ENCODE measurements at regions not wholly inside any gene's neighbourhood (a gene's known extent, or its start where the extent isn't known, plus 50 kb on each side); places are given as distances from the start of the nearest gene placed in this dataset.

DNA sequence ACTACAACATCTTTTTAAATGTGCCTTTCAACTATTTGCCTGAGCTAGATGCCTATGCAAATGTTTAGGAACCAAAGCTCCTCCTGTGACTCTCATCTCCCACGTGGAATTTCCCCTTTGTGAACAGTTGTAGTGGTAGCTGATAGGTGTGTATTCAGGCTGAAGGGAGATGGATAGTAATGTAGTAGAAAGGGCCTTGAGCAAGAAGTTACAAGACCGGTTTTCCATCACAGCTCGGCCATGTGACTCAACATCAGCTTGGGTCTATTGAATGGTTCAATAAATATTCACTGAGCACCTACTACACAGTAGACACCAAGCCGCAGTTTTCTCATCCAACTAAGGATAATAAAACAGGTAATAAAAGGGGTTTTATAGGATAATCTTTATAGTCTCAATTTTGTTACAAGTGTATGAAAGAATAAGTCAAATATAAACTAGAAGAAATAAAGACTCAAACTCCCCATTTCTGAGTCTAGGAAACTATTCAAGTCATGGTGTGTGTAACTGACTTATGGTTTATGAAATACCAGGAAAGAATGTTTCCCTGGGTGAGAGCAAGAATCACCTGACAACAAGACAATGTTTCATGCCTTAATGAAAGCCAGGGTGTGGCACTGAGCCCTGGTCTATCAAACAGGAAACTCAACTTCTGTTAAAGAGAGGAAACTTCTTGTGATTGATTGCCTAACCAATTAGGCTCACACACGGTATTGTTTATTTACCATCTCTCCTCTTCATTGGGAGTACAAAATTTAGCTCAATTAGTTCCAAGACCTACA is 187.1 kb upstream of the SPEF2 start:
- DNase-seq (ENCODE audit: low read depth): no peak

DNA sequence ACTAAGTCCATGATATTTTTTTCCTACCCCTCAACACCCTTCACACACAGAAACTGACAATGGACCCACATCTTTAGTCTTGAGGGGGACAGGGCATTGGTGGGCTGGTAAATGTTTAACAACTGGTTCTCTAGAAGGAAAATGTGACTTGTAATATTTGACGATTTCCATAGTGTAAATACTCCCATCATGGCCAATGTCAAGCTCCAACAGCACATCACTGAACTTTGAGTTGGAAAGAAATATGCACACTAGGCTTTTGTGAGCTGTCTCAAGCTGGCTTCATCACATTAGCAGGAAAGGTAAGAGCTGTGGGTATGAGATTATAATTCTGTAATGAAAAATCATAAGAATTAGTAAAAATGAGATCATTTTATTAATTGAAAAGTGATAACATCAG is 189.9 kb upstream of the PRLR start:
- DNase-seq (ENCODE audit: low read depth): no peak

DNA sequence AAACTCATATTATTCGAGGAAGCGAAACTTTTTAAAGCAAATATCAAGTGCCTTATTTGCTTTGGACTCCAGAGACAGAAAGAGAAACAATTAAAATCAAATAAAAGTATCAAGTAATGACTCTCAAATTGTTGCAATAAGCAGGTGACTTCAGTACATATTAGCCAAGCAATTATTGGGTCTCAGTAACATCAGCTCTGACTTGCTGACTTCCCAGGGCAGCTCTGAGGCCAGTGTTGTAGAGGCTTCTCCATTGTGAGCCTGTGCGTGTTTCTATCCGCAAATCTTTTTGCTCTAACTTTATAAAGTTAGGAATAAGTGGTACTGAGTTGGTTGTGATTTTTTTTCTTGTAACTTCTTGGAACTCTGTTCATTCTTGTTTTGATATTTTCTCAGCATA is 186.8 kb upstream of the PRLR start:
- DNase-seq (ENCODE audit: low read depth): no peak

DNA sequence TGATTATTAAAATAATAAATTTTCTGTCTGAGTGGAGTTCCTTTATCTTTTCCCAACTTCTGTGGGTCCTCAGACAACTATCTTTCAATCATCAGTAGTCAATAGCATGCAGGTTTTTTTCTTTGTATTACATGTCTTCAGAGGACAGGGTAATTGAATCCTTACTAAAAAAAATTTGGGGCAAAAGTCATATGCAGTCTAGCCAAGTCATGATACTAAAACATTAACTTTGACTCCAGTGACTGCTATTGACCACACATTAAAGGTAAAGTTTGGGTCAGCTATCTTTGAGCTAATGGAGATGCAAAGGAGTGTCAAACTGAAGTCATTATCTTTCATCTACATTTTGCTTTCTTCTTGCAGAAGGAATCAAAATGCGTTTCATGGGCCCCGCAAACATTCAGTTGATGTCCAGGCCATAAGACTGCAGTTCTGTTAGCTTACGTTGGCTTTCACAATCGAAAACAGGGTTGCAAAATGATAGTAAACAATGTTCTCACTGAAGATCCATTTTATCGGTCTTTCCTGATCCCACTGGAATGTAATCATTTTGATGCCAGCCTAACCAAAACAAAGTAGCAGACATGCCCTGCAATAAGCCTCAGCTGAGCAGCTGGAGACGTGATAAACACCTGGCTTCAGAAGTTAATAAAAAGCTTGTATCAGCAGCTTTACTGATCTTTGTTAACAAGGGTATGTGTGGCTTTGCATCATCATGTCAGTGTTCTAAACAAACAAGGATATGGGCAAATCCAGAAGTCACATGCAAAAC is 186.1 kb upstream of the PRLR start:
- no peak for DNase-seq (ENCODE audit: low read depth)

DNA sequence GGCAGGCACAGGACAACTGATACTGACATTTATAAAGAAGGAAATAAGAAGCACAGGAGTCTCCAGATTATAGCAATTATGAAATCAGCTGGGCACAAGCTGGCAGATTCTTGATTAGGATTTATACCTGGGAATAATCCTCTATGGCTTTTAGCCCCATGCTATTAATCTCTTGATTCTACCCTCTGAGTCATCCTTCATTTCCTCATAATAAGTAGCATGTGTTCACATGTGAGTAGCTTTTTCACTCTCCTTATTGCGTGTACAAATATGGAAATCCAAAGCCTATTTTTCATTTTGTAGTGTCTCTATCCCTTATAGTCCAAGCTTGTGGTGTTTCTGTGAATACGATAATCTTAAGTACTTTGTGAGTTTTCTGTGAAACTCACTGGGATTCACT is 185.0 kb upstream of the PRLR start:
- DNase-seq (ENCODE audit: low read depth): no peak

DNA sequence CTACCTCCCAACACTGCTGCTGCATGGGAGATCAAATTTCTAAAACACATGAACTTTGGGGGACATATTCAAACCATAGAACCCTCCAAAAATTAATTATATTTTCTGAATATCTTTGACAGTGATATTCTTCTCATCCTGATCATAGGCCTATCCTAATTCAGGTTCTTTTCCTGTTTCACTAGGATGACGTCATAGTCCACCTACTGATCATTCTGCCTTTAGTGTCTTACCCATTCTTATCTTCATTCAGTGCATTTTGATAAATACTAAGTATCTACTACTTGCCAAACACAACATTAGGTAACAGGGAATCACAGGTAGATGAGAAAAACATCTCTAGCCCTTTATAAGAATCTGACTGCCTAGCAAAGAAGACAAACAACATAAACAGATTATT is 179.1 kb upstream of the PRLR start:
- DNase-seq (ENCODE audit: low read depth): no peak

DNA sequence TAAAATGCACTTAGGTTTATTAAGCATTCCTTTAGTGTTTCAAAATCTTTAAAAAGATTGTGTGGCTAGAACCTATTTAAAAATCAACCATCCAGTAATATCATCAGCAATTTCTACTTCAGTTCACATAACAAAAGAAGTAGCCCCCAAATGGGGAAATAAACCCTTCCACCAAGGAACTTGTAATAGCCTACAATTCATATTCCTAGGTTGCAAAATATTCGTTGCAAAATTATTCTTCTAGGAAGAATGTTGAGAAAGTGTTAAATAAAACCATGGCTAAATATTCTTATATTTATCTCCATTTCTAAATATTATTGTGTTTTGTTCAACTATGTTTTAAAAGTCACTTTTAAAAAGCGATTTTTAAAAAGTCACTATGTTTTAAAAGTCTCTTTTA is 177.9 kb upstream of the PRLR start:
- DNase-seq (ENCODE audit: low read depth): no peak

DNA sequence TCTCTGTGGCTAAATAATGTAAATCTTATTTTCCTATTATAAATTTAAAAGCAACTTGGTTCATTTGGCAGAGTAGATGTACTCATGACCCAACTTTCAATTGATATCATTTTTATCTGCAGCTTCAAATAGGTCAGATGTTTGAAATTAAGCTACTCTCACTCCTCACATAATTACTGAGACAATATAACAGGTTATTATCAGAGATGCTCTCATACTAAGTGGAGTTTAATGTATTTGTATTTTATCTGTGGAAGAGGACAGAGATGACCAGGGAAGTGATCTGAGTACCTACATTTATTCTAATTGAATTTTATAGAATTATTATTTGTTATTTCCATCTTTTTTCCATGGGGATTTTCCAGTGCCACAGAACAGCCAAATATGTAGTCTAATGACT is 177.4 kb upstream of the PRLR start:
- no peak for DNase-seq (ENCODE audit: low read depth)

DNA sequence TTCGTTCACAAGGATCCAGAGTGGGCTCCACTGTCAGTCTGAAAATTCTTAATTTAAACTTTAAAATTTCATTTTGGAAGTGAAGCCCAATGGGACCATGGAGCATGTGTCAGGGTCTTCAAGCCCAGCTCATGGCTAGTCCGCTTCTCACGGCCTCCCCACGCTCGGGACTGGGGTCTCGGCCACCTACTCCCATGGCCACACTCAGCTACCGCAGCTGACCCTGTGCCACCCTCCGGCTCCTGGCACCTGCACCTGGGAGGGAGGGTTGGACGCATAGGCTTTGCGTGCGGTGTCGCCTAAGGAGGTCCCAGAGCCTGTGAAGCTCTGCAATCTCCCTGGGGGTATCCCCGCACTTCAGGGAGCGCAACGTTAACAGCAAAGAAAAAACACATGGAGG is 175.7 kb upstream of the PRLR start:
- DNase-seq (ENCODE audit: low read depth): no peak

DNA sequence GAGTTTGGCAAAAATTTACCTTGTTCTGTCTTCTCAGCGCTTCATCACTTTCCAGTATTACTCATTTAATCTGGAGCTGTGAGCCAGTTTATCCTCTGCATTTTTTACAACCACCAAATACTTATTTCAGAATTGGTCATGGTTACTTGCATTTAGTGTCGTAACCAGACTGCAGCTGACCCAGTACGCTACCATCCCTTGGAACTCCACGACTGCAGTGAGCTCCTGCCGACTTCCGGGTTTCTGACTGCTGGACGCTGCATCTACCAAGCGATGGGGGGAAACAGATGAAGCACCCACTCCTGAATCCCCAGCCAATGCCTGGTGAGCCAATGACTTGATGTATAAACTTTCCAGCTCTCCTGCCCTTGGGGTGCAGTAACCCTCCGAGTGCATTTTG is 174.4 kb upstream of the PRLR start:
- DNase-seq (ENCODE audit: low read depth): no peak

DNA sequence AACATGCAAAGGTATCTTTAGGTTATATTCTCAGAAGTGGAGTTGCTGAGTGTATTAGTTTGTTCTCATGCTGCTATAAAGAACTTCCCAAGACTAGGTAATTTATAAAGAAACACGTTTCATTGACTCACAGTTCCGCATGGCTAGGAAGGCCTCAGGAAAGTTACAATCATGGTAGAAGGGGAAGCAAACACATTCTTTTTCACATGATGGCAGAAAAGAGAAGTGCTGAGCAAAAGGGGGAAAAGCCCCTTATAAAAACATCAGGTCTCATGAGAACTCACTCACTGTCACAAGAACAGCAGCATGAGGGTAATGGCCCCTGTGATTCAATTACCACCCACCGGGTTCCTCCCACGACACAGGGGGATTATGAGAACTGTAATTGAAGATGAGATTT is 163.6 kb upstream of the PRLR start:
- no peak for DNase-seq (ENCODE audit: low read depth)

DNA sequence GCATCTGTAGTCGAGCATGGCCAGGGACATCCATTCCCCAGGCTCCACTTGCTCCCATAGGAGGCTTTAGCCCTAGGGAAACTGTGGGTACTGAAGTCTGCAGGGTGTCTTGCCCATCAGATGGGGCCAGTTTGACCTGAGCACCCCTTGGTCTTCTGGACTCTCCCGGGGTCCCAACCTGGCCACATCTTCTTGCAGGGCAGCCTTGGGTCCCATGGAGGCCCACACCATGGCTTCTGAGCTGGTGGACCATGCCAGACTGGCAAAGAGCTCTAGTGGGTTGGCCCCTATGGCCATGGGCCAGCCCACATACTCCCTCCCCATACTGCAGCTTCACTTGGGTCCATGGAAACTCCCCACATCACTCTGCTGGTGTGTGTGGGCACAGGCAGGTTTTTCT is 154.4 kb upstream of the PRLR start:
- DNase-seq (ENCODE audit: low read depth): no peak

DNA sequence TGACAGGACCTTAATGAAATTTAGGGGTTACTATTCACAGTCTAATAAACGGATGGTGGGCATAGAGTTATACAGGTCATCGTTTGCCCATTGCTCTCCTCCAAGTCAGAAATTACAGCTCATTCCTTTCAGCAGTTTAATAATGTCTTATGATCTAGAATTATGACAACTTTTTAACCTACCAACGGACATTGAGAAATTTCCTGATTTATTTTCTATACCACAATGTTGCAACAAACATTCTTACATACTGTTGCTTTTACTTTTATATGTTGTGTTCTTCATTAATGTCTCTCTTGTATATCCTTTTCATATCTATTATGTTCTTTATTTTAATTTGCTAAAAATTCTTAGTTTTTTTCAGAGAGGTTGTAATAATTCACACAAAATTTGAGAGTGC is 152.8 kb upstream of the PRLR start:
- DNase-seq (ENCODE audit: low read depth): no peak

DNA sequence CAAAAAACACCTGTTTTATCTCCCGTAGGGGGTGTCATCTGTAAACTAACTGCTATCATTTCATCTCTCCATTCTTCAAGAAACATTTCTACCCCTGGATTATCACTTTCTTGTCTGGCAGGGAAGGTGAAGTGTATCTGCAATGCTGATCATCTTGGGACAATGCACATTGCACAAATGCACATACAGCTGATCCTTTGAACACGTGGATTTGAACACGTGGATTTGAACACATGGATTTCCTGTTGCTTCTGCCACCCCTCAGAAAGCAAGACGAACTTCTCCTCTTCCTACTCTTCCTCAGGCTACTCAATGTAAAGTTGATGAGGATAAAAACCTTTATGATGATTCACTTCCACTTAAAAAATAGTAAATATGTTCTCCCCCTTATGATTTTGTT is 147.4 kb upstream of the PRLR start:
- no peak for DNase-seq (ENCODE audit: low read depth)

DNA sequence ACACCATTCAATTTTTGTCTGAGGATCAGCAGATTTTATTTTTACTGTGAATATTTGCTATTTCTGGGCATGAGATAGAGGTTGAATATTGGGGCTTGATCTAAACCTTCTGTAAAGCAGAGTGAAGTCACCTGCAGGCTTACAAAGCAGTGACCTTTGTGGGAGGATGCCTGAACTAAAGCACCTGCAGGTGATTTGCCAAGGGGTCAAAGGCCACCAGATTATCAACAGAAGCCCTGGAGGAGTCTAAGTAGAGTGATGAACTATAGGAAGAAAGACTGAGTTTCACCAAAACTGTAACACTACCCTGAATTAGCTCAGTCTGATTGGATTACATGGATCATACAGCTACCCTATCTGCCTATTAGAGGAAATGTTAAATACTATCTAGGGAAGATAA is 144.3 kb upstream of the PRLR start:
- DNase-seq (ENCODE audit: low read depth): no peak

DNA sequence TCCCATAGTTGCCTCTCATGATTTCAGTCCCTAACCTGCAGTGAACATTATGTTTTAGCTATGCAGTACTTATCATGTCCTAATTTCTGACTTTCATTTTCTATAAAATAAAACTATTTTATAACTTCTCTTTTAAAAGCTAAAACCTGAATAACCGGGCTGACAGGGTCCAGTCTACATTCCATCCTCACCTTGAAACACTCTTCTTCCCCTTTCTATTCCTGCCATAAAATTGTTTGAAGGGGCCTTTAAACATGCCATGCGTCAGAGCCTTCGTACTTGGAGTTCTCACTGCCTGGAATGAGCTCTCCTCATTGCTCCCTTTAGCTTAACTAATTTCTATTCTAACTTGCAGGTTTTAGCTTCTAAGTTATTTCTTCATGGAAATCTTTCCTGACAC is 143.0 kb upstream of the PRLR start:
- DNase-seq (ENCODE audit: low read depth): no peak

DNA sequence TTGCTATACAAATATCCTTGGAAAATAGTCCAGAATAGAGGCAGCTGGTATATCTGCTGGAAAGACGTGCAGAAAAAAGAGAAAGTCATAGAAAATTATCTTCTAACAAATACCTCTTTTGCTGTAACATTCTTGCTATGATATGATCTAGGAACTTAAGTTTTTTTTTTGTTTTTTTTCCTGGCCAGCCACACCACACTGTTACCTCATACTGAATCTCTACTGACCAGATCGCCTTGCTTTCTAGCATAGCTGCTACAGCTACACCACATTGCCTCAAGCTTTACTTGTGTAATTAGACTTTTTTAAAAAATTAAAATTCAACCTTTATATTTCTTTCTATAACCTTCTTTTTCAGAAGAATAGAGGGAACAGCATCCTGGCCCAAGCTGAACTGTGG is 142.2 kb upstream of the PRLR start:
- DNase-seq (ENCODE audit: low read depth): no peak

DNA sequence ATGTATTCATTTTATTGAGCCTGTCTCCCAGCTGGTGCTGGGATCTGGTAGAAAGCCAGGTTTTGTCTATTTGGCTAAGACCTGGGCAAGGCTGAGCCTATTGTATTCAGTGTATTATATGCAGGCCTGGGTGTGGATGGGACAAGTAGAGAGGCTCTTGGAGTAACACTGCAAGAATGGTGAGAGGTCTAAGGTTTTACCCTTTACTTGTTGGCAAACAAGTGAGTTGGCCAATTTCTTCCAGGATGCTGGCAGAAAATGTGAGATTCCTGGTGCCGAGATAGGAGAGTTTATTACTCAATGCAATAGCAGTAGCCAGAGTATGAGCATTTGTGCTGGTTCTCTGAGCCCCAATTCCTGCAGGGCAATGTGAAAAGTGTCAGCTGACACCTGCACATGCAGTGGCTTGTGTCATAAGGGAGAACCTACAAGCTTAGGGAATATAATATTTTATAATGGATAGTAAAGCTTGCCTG is 141.7 kb upstream of the PRLR start:
- DNase-seq (ENCODE audit: low read depth): no peak

DNA sequence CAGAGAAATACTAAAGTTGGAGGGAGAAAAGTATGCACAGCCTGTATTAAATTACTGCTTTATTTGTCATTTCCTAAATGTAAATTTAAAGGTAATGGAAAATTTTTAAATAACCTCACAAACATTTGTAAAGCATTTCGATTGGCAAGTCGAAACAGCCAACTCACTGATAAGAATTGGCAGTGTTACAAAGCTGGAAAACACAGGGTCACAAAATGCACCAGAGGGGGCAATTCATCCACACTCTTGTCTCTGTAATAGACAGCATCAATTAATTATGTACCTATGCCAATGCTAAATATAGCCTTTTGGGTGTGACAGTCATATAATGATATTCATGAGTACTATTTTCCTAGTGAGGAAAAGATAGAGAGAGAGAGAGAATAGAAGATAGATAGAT is 140.6 kb upstream of the PRLR start:
- no peak for DNase-seq (ENCODE audit: low read depth)

DNA sequence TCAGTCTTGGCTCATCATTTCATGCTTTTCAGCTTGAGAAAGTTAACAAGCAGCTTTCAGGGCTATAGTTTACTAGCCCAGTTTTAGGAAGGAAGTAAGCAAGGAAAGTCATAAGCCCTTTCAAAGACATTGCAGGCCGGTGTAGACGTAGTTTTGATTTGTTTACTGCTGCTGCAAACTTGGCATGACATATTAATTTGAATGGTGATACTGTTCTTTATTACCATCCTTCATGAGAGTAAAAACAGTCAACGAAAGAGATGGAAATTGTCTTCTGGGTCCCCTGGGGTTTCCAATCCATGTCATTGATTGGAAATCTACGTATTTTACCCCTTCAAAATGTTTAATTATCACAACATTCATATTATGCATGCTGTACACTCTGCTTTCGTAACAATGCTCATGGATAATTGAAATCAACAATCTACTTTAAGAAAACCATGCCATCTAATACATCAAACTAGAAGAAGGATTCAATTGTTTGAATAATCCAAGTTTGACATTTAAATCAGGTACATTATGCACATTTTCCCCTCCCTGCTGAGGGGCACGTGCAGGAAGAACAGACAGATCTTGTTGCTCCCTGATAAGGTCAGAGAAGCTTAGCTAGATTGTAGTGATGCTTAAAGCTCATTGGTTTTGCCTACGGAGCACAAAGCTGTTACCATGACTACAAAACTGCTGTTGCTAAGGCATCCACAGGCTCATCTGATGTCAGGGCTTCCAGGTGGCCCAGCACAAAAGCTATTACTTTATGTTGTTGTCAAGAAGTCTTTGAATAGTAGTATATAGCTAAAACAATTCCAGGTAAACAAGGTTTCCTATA is 139.9 kb upstream of the PRLR start:
- DNase-seq (ENCODE audit: low read depth): no peak

DNA sequence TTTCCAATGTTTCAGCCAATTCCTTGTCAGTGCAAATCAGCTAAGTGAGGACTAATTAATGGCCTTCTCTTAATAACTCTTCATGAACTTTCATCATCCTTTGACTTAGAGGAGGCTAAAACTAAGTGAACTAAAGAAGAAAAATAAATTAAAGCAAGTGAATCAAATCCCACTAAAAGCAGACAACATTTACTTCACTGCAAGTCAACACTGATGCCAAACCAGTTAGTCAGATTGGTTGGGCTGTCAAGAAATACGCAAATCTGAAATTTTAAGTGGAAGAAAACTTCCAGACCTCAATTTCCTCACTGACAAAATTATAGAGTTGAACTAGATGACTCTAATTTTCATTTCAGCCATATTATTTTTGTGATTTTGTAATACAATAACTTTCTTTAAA is 137.2 kb upstream of the PRLR start:
- no peak for DNase-seq (ENCODE audit: low read depth)

DNA sequence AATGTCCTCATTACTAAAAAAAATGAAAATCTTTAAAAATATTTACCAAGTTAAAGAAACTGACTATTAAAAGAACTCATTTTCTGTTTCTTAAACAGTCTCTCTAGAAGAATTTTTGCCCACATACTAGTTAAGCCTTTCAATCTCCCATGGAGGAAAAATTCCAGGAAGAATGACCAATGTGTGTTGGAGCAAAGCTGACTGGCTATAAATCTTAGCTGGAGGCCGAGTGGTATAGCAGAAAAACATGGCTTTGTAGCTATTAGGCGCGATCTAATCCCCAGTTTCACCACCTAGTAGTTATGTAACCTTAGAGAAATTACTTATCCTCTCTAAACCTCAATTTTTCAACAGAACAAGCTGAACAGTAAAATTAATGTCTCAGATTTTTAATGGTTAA is 135.5 kb upstream of the PRLR start:
- no peak for DNase-seq (ENCODE audit: low read depth)

DNA sequence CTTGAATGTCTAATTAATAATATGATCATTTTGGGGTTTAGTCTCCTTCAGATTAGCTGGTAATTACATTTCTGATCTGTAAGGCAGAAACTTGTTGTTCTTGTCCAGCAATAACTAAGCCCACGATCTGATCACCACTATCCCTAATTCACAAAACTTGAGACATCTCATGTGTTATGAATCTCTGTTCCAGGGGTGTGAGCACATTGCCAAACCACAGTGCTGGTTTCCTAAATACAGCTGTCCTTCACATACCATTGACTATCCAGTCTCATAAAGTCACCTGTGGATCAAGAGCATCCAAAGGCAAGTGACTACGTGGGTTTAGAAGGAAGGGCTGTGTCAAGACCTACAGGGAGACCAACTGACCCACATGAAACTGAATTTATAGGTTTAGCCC is 134.1 kb upstream of the PRLR start:
- no peak for DNase-seq (ENCODE audit: low read depth)

Measured in CMK (cell line).